ENCODE measurements at regions not wholly inside any gene's neighbourhood (a gene's known extent, or its start where the extent isn't known, plus 50 kb on each side); places are given as distances from the start of the nearest gene placed in this dataset.

GRCh38 chr5:124301850-124302249, 444.6 kb downstream of the ZNF608 start:
- H3K27ac ChIP-seq, result no peak overlapping the region
- H3K79me2 ChIP-seq (ENCODE audit: insufficient read depth, low read depth), result no peaks in the 10 kb centered on the region
- no peak for TF ChIP-seq CTCF (conservative IDR thresholded peaks at IDR 0.05; ENCODE audit: low read depth, low read length)

GRCh38 chr5:124300815-124301621, 445.4 kb downstream of the ZNF608 start:
- no peak overlapping the region for H3K9ac ChIP-seq

More at GRCh38 chr5:124301850-124302249, 444.6 kb downstream of the ZNF608 start:
- Histone ChIP-seq H3K4me1 (ENCODE audit: low read depth, poor library complexity, severe bottlenecking) (no peaks in the 10 kb centered on the region), H3K27me3 (ENCODE audit: insufficient read depth, low read depth) (no peaks in the 10 kb centered on the region), H4K20me1 (ENCODE audit: insufficient read depth) (no peaks in the 10 kb centered on the region), H2AFZ (ENCODE audit: low read depth) (no peak overlapping the region), H3K4me2 (no peak overlapping the region), H3K4me3 (IDR thresholded peaks at IDR 0.05; ENCODE audit: insufficient read depth, low read depth, low read length) (no peak overlapping the region), H3K36me3 (ENCODE audit: insufficient read depth) (no peaks in the 10 kb centered on the region), H3K9ac (no peak overlapping the region)

GRCh38 chr5:124297826-124298225, 448.6 kb downstream of the ZNF608 start:
- no peak overlapping the region for H2AFZ ChIP-seq (ENCODE audit: low read depth)
- H3K4me3 ChIP-seq (IDR thresholded peaks at IDR 0.05; ENCODE audit: insufficient read depth, low read depth, low read length), result no peak overlapping the region
- no peaks in the 10 kb centered on the region for H3K79me2 ChIP-seq (ENCODE audit: insufficient read depth, low read depth)
- TF ChIP-seq CTCF (conservative IDR thresholded peaks at IDR 0.05; ENCODE audit: low read depth, low read length), result no peak
- H4K20me1 ChIP-seq (ENCODE audit: insufficient read depth), result no peaks in the 10 kb centered on the region
- no peak overlapping the region for H3K9ac ChIP-seq
- H3K4me2 ChIP-seq, result no peak overlapping the region
- no peaks in the 10 kb centered on the region for H3K27me3 ChIP-seq (ENCODE audit: insufficient read depth, low read depth)
- H3K27ac ChIP-seq, result no peak overlapping the region
- H3K36me3 ChIP-seq (ENCODE audit: insufficient read depth), result no peaks in the 10 kb centered on the region
- no peaks in the 10 kb centered on the region for H3K4me1 ChIP-seq (ENCODE audit: low read depth, poor library complexity, severe bottlenecking)

More at GRCh38 chr5:124300815-124301621, 445.4 kb downstream of the ZNF608 start:
- no peak for TF ChIP-seq CTCF (conservative IDR thresholded peaks at IDR 0.05; ENCODE audit: low read depth, low read length)
- Histone ChIP-seq H3K4me1 (ENCODE audit: low read depth, poor library complexity, severe bottlenecking) (no peaks in the 10 kb centered on the region), H3K79me2 (ENCODE audit: insufficient read depth, low read depth) (no peaks in the 10 kb centered on the region), H4K20me1 (ENCODE audit: insufficient read depth) (no peaks in the 10 kb centered on the region), H3K4me2 (no peak overlapping the region), H2AFZ (ENCODE audit: low read depth) (no peak overlapping the region), H3K4me3 (IDR thresholded peaks at IDR 0.05; ENCODE audit: insufficient read depth, low read depth, low read length) (no peak overlapping the region), H3K27me3 (ENCODE audit: insufficient read depth, low read depth) (no peaks in the 10 kb centered on the region), H3K27ac (no peak overlapping the region), H3K36me3 (ENCODE audit: insufficient read depth) (no peaks in the 10 kb centered on the region)

- no peaks in the 10 kb centered on the region for H3K79me2 ChIP-seq (ENCODE audit: insufficient read depth, low read depth)
- TF ChIP-seq CTCF (conservative IDR thresholded peaks at IDR 0.05; ENCODE audit: low read depth, low read length), result no peak
- H4K20me1 ChIP-seq (ENCODE audit: insufficient read depth), result no peaks in the 10 kb centered on the region
- H3K9ac ChIP-seq, result no peak overlapping the region
- H3K4me1 ChIP-seq (ENCODE audit: low read depth, poor library complexity, severe bottlenecking), result no peaks in the 10 kb centered on the region
- no peak overlapping the region for H3K27ac ChIP-seq
- no peak overlapping the region for H3K4me2 ChIP-seq
- H3K36me3 ChIP-seq (ENCODE audit: insufficient read depth), result no peaks in the 10 kb centered on the region
- no peak overlapping the region for H3K4me3 ChIP-seq (IDR thresholded peaks at IDR 0.05; ENCODE audit: insufficient read depth, low read depth, low read length)
- H2AFZ ChIP-seq (ENCODE audit: low read depth), result no peak overlapping the region
- no peaks in the 10 kb centered on the region for H3K27me3 ChIP-seq (ENCODE audit: insufficient read depth, low read depth)
Measured at GRCh38 chr5:124292322-124292855, 454.1 kb downstream of the ZNF608 start.
